Cardiac septum (tissue), 1 donor: ENCODE measurements at regions not wholly inside any gene's neighbourhood (a gene's known extent, or its start where the extent isn't known, plus 50 kb on each side); places are given as distances from the start of the nearest gene placed in this dataset.

Experiments used
- DNase-seq: peaks from one replicate; pipeline ENCODE4 v3.0.0-alpha.2; 2020; ENCODE audit warnings: low spot score
- intact Hi-C: fragments of 100-400 bp; cut with DNase I; formaldehyde crosslinking; loops from one replicate; pipeline ENCODE4 v1.14.0; 2022
- donor health status: DM: no; HTN: no; CAD: no.

- intact Hi-C loops = no loop called here
- no peak for DNase-seq
These were observed 302.2 kb upstream of the SMARCA2 start for GRCh38 chr9:1712861-1713450.

DNA sequence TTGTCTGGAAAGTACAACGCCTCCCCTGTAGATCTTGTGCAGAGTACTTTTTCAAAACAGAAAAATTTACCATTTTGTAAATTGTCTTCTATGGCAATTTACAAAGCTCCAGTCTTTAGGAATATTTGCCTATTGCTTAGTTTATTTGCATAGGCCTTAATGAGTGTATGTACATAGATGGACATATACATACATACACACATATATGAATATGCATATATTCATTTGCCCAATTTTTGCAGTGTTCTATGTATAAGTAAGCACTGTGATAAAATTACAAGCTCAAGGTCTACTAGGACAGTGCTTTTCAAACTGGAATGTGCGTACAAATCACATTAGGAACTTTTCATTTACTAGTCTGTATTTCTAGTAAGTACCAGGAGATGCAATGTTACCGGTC lies 301.3 kb upstream of the SMARCA2 start:
- DNase-seq = no peak
- intact Hi-C loops = no loop called here

DNA sequence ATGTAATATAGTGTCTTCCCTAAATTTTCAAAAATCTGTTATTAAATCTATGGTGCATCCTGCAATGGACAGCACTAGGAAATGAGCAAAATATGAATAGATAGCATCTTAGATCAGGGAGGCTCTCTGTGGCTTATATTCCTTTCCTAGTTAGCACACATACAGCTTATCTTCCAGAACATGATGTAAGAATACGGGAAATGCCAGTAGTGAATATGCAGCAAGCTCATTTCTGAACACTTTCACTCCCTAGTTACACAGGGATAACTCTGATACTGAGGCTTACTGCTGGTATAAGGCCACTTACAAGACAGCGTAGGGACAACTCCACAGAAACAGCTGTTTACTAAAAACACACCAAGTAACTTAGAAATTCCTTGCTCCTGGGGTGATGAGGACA lies 297.3 kb upstream of the SMARCA2 start:
- no peak for DNase-seq
- intact Hi-C loops = no loop called here

DNA sequence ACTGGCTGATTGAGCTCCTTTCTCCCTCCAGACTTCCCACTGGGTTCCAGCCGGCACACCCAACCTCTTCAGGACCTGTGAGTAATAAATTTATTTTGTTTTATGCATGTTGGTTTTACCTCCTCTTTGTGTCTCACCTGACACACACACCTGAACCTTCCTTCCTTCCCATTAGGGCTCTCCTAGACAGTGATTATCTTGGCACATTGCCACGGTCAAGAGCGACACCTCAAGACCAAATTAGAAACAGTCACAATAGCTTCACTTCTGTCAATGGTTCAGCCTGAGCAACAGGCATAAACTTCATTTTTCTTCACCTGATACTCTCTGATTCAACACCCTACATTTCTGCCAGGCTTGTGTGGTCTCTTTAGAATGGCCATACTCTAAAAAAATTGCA lies 296.3 kb upstream of the SMARCA2 start:
- intact Hi-C loops = no loop called here
- DNase-seq = no peak

- intact Hi-C loops = no loop called here
- no peak for DNase-seq
These were observed 294.0 kb upstream of the SMARCA2 start for GRCh38 chr9:1721196-1721595.

- intact Hi-C loops = no loop called here
These were observed 292.7 kb upstream of the SMARCA2 start for GRCh38 chr9:1722404-1722803.

GRCh38 chr9:1723522-1724015 lies 291.6 kb upstream of the SMARCA2 start:
- DNase-seq = no peak
- intact Hi-C loops = no loop called here

More at GRCh38 chr9:1722404-1722803, 292.7 kb upstream of the SMARCA2 start:
- no peak for DNase-seq

DNA sequence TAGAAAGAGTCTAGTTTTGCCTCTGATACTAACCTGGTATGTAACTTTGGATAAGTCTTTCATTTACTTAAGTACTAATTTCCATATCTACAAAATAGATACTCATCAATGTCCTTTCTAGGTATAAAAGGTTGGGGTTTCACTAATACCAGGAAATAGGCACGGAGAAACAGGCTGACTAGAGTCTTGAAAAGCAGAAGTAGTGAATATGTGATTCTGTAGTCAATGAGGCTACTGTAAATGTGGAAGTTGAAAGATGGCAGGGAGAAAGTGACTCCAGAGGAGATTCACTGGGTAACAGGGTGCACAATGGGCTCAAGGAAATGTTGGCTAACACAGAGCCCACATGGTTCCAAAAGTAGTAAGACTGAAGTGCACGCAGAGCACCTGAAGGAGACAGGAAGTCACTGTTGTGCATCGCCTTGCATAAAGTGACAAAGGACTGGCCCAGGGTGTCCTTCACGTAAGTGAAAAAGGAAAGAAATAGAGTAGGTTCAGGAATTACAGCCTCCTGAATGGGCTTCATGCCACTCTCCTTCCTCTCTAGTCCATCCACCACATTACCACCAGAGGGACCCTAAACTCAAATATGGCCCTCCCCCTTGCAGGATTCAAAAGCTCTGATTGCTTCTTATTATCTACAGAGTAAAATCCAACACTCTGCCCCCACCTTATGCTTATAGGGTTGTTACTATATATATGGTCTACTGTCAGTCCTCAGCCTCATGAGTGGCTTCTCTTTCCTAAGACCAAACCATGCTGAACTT lies 288.0 kb upstream of the SMARCA2 start:
- DNase-seq = no peak
- intact Hi-C loops = no loop called here

DNA sequence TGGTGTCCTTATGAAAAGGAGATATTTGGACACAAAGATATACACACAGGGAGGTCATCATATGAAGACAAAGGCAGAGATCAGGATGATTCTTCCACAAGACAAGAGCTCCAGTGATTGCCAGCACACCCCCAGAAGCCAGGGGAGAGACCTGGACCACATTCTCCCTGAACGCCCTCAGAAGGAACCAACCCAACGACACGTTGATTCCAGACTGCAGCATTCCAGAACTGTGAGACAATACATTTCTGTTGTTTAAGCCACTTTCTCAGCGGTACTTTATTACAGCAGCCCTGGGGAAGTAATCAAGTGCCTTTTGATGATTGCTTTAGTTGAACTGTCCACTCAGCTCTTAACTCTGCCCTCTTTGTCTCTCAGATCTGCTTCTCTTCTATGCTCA lies 285.5 kb upstream of the SMARCA2 start:
- no peak for DNase-seq
- intact Hi-C loops = no loop called here

DNA sequence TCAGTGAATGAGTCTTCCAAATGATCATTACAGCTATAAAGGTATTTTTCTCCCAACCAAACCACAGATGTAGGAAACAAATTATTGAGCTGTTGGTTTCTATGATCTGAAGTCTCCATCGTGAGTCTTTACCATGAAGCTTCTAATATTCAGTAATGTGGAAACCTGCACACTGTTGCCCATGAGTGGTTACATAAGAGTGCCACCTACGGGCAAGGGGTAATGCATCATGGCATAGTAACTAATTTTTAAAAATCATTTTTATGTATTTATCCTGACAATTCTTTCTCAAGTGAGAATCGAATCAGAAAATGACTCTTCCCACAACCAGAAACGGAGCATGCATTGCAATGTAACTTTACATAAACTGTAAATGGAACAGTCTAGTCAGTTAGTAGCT lies 282.5 kb upstream of the SMARCA2 start:
- no peak for DNase-seq
- intact Hi-C loops = no loop called here

- intact Hi-C loops = no loop called here
- DNase-seq = no peak
These were observed 276.5 kb upstream of the SMARCA2 start for GRCh38 chr9:1738511-1739100.

GRCh38 chr9:1743121-1743960 lies 271.8 kb upstream of the SMARCA2 start:
- DNase-seq = no peak
- intact Hi-C loops = loop anchor here (10.0 kb wide), 1 partner anchor 59 kb away; no protein-coding TSS in a partner anchor

GRCh38 chr9:1745980-1746379 lies 269.2 kb upstream of the SMARCA2 start:
- DNase-seq = no peak
- intact Hi-C loops = loop anchor here (10.0 kb wide), 1 partner anchor 61 kb away; no protein-coding TSS in a partner anchor

DNA sequence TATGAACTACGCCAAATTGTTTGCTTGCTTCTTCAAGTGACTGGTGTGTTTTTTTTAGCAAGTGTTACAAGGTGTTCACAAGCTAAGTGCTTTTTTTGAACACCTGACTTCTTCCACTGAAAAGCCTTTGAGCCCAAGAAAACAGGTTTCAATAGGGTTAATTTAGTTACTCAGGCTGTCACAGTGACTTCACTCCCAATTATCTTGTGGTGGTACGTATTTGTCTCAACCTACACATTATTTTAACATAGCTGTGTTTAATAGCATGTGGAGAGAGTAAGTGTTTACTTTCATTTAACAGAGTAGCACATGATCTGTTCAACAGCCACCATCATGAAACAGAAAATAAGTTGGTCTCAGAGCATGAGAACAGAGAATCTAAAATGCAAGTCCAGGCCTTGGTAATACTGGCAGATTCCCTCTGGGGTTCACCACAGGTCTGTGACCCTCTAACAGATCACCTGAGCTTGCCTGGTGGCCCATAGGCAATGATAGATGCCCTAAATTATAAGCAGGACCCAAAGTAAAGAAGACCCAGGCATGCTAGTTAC lies 267.7 kb upstream of the SMARCA2 start:
- intact Hi-C loops = loop anchor here (10.0 kb wide), 1 partner anchor 63 kb away; no protein-coding TSS in a partner anchor
- no peak for DNase-seq

- no peak for DNase-seq
- intact Hi-C loops = loop anchor here (10.0 kb wide), 1 partner anchor 64 kb away; no protein-coding TSS in a partner anchor
These were observed 266.7 kb upstream of the SMARCA2 start for GRCh38 chr9:1748407-1748806.

DNA sequence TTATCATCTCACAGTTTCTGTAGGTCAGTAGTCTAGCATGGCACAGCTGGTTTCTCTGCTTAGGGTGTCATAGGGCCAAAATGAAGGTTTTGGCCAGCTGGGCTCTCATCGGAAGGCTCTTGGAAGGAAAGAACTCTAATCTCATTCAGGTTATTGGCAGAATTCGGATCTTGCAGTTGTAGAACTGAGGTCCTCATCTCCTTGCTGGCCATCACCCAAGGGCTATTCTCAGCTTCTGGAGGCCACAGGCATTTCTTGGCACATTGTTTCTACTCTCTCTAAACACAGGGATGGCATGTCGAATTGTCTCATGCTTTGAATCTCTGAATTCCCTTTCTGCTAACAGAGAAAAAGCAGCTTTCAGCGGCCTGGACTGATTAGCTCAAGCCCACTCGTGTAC lies 258.0 kb upstream of the SMARCA2 start:
- intact Hi-C loops = no loop called here
- no peak for DNase-seq

- no peak for DNase-seq
- intact Hi-C loops = no loop called here
These were observed 256.1 kb upstream of the SMARCA2 start for GRCh38 chr9:1759009-1759408.

- intact Hi-C loops = no loop called here
- DNase-seq = no peak
These were observed 255.3 kb upstream of the SMARCA2 start for GRCh38 chr9:1759771-1760300.

GRCh38 chr9:1761807-1762206 lies 253.3 kb upstream of the SMARCA2 start:
- DNase-seq = no peak
- intact Hi-C loops = no loop called here
